WI38 (cell line): ENCODE measurements at regions not wholly inside any gene's neighbourhood (a gene's known extent, or its start where the extent isn't known, plus 50 kb on each side); places are given as distances from the start of the nearest gene placed in this dataset.
"Not testable (repeated sequence)": the region's sequence is repeated elsewhere in the genome, so short reads cannot be mapped to it uniquely, and the experiment has no call there.

ENCODE experiments used
- H3K4me3 ChIP-seq: 2 replicates; pipeline ENCODE4 v1.5.1; 2011; ENCODE audit warnings: low read depth, mild to moderate bottlenecking, control low read depth, low read length
- CTCF ChIP-seq: IDR thresholded peaks from 2 replicates; pipeline ENCODE4 v1.5.1; 2012; ENCODE audit warnings: low read depth, mild to moderate bottlenecking, control low read depth, low read length

GRCh38 chr5:25453500-25453899 is 808.7 kb upstream of the CDH10 start:
- TF ChIP-seq CTCF = no peak
- no peak overlapping the region for H3K4me3 ChIP-seq

GRCh38 chr5:25451294-25451693 is 806.5 kb upstream of the CDH10 start:
- H3K4me3 ChIP-seq = no peak overlapping the region
- TF ChIP-seq CTCF = no peak

GRCh38 chr5:25448646-25449045 is 803.9 kb upstream of the CDH10 start:
- no peak overlapping the region for H3K4me3 ChIP-seq
- no peak for TF ChIP-seq CTCF

- H3K4me3 ChIP-seq = no peak overlapping the region
- no peak for TF ChIP-seq CTCF
Observed at GRCh38 chr5:25448190-25448621, 803.4 kb upstream of the CDH10 start.

- H3K4me3 ChIP-seq = not testable (repeated sequence)
Observed at GRCh38 chr5:25446061-25446420, 801.3 kb upstream of the CDH10 start.

- not testable (repeated sequence) for H3K4me3 ChIP-seq
Observed at GRCh38 chr5:25445381-25446060, 800.7 kb upstream of the CDH10 start.

GRCh38 chr5:25444697-25445096 is 799.9 kb upstream of the CDH10 start:
- no peak for TF ChIP-seq CTCF
- no peak overlapping the region for H3K4me3 ChIP-seq

GRCh38 chr5:25441810-25442209 is 797.0 kb upstream of the CDH10 start:
- no peak for TF ChIP-seq CTCF
- H3K4me3 ChIP-seq = no peak overlapping the region
